Endometrium (tissue), 2 donors: ENCODE measurements at regions not wholly inside any gene's neighbourhood (a gene's known extent, or its start where the extent isn't known, plus 50 kb on each side); places are given as distances from the start of the nearest gene placed in this dataset.

ENCODE experiments used
- FAIRE-seq: peaks from 2 replicates; lab custom pipeline; 2012; peaks lifted over from hg19 to GRCh38; lab: Jason Lieb, UNC
- donor health status: control.
- donor health status: control.

GRCh38 chr13:105445796-105446195 lies 1089.7 kb downstream of the EFNB2 start:
- FAIRE-seq: no peak

GRCh38 chr13:105442949-105443699 lies 1092.3 kb downstream of the EFNB2 start:
- no peak for FAIRE-seq

- no peak for FAIRE-seq
Measured at GRCh38 chr13:105442040-105442439, 1093.4 kb downstream of the EFNB2 start.

- FAIRE-seq: no peak
Measured at GRCh38 chr13:105441051-105441750, 1094.3 kb downstream of the EFNB2 start.

- FAIRE-seq: no peak
Measured at GRCh38 chr13:105436943-105437342, 1098.5 kb downstream of the EFNB2 start.

- FAIRE-seq: no peak
Measured at GRCh38 chr13:105432438-105432837, 1103.0 kb downstream of the EFNB2 start.

- FAIRE-seq: peak; percentile 95
Measured at GRCh38 chr13:105428811-105429210, 1106.7 kb downstream of the EFNB2 start.

- FAIRE-seq: no peak
Measured at GRCh38 chr13:105426441-105426840, 1109.0 kb downstream of the EFNB2 start.

- FAIRE-seq: no peak
Measured at GRCh38 chr13:105414639-105415038, 1120.8 kb downstream of the EFNB2 start.

- FAIRE-seq: no peak
Measured at GRCh38 chr13:105412171-105412570, 1123.3 kb downstream of the EFNB2 start.

- no peak for FAIRE-seq
Measured at GRCh38 chr13:105410602-105411001, 1124.9 kb downstream of the EFNB2 start.

- FAIRE-seq: no peak
Measured at GRCh38 chr13:105406551-105406950, 1128.9 kb downstream of the EFNB2 start.

GRCh38 chr13:105403086-105403485 lies 1132.4 kb downstream of the EFNB2 start:
- no peak for FAIRE-seq

- no peak for FAIRE-seq
Measured at GRCh38 chr13:105395041-105395440, 1140.4 kb downstream of the EFNB2 start.

- FAIRE-seq: no peak
Measured at GRCh38 chr13:105389373-105389772, 1146.1 kb downstream of the EFNB2 start.

GRCh38 chr13:105377452-105377851 lies 1158.0 kb downstream of the EFNB2 start:
- FAIRE-seq: no peak

- FAIRE-seq: no peak
Measured at GRCh38 chr13:105370011-105370650, 1165.3 kb downstream of the EFNB2 start.

- FAIRE-seq: no peak
Measured at GRCh38 chr13:105368781-105369180, 1166.7 kb downstream of the EFNB2 start.

GRCh38 chr13:105365831-105366230 lies 1169.6 kb downstream of the EFNB2 start:
- FAIRE-seq: no peak

GRCh38 chr13:105365021-105365550 lies 1170.4 kb downstream of the EFNB2 start:
- FAIRE-seq: no peak

GRCh38 chr13:105364191-105364590 lies 1171.3 kb downstream of the EFNB2 start:
- no peak for FAIRE-seq

- peak; percentile 94 for FAIRE-seq
Measured at GRCh38 chr13:105363261-105364190, 1171.9 kb downstream of the EFNB2 start.
